Uterus (tissue), 2 donors: ENCODE measurements at regions not wholly inside any gene's neighbourhood (a gene's known extent, or its start where the extent isn't known, plus 50 kb on each side); places are given as distances from the start of the nearest gene placed in this dataset.

Experiments used
- POLR2A ChIP-seq, 2 donors: fragments of 450-650 bp; IDR thresholded peaks; one replicate each; pipeline ENCODE4 v1.6.1; 2016; ENCODE audit warnings: antibody characterized with exemption in 2 of 2, mild to moderate bottlenecking in 1 of 2, moderate library complexity in 1 of 2
- TF ChIP-seq, protein P1 (sequence below), 4 experiments: fragments of 200-600 bp in 2 of 4; fragments of 450-650 bp in 2 of 4; sonication (generic) in 2 of 4; IDR thresholded peaks; one replicate each; pipeline ENCODE4 v1.5.1; 2016 to 2019; ENCODE audit warnings: antibody characterized with exemption in 4 of 4, mild to moderate bottlenecking in 2 of 4, moderate library complexity in 1 of 4

DNA sequence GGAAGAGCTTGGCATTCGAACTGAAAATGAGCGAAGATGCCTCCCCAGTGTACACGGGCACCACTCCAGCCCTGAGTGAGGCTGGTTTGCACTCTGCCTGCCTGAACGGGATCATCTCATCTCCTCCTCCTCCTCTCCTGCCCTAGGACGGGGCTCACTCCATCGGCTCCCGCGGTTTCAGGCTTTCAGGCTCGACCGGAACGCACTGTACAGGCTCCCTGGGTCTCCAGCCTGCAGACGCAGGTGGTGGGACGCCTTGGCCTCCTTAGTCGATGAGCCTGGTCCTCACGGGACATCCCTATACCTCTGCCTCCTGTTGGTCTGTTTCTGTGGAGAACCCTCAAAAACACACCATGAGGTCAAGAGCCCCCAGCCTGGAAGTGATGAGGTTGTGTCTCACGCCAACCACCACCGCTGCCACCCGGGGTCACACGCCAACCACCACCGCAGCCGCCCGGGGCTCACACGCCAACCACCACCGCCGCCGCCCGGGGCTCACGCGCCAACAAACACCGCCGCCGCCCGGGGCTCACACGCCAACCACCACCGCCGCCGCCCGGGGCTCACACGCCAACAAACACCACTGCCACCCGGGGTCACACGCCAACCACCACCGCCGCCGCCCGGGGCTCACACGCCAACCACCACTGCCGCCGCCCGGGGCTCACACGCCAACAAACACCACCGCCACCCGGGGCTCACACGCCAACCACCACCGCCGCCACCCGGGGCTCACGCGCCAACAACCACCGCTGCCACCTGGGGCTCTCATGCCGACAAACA lies 56.3 kb downstream of the FOXL3 start:
- TF ChIP-seq, protein P1, sequence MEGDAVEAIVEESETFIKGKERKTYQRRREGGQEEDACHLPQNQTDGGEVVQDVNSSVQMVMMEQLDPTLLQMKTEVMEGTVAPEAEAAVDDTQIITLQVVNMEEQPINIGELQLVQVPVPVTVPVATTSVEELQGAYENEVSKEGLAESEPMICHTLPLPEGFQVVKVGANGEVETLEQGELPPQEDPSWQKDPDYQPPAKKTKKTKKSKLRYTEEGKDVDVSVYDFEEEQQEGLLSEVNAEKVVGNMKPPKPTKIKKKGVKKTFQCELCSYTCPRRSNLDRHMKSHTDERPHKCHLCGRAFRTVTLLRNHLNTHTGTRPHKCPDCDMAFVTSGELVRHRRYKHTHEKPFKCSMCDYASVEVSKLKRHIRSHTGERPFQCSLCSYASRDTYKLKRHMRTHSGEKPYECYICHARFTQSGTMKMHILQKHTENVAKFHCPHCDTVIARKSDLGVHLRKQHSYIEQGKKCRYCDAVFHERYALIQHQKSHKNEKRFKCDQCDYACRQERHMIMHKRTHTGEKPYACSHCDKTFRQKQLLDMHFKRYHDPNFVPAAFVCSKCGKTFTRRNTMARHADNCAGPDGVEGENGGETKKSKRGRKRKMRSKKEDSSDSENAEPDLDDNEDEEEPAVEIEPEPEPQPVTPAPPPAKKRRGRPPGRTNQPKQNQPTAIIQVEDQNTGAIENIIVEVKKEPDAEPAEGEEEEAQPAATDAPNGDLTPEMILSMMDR (IDR thresholded peaks at IDR 0.05) = no peak
- TF ChIP-seq POLR2A (IDR thresholded peaks at IDR 0.05) = no peak
